ENCODE measurements at regions not wholly inside any gene's neighbourhood (a gene's known extent, or its start where the extent isn't known, plus 50 kb on each side); places are given as distances from the start of the nearest gene placed in this dataset.

GRCh38 chr10:78164702-78165101 lies 131.0 kb downstream of the RPS24 start:
- no peak for DNase-seq

GRCh38 chr10:78165172-78165571 lies 131.5 kb downstream of the RPS24 start:
- DNase-seq: no peak

- no peak for DNase-seq
Observed at GRCh38 chr10:78165617-78166016, 132.0 kb downstream of the RPS24 start.

- no peak for DNase-seq
Observed at GRCh38 chr10:78166261-78166660, 132.6 kb downstream of the RPS24 start.

- no peak for DNase-seq
Observed at GRCh38 chr10:78169214-78169613, 135.6 kb downstream of the RPS24 start.

- no peak for DNase-seq
Observed at GRCh38 chr10:78170026-78170475, 136.4 kb downstream of the RPS24 start.

- DNase-seq: no peak
Observed at GRCh38 chr10:78171633-78172400, 138.2 kb downstream of the RPS24 start.

GRCh38 chr10:78173360-78174015 lies 139.8 kb downstream of the RPS24 start:
- no peak for DNase-seq

GRCh38 chr10:78175444-78176015 lies 141.9 kb downstream of the RPS24 start:
- no peak for DNase-seq

GRCh38 chr10:78176320-78177317 lies 143.0 kb downstream of the RPS24 start:
- DNase-seq: no peak

GRCh38 chr10:78177491-78178185 lies 144.0 kb downstream of the RPS24 start:
- DNase-seq: no peak

- no peak for DNase-seq
Observed at GRCh38 chr10:78178397-78178796, 144.7 kb downstream of the RPS24 start.

GRCh38 chr10:78178940-78179339 lies 145.3 kb downstream of the RPS24 start:
- DNase-seq: no peak

- no peak for DNase-seq
Observed at GRCh38 chr10:78179886-78180705, 146.4 kb downstream of the RPS24 start.

- DNase-seq: no peak
Observed at GRCh38 chr10:78181381-78182055, 147.9 kb downstream of the RPS24 start.

GRCh38 chr10:78182841-78183240 lies 149.2 kb downstream of the RPS24 start:
- DNase-seq: no peak

- DNase-seq: no peak
Observed at GRCh38 chr10:78184851-78185692, 151.4 kb downstream of the RPS24 start.

- DNase-seq: no peak
Observed at GRCh38 chr10:78185693-78186055, 152.0 kb downstream of the RPS24 start.

GRCh38 chr10:78186572-78186971 lies 152.9 kb downstream of the RPS24 start:
- DNase-seq: no peak

GRCh38 chr10:78187371-78187770 lies 153.7 kb downstream of the RPS24 start:
- DNase-seq: no peak
